ENCODE measurements at regions not wholly inside any gene's neighbourhood (a gene's known extent, or its start where the extent isn't known, plus 50 kb on each side); places are given as distances from the start of the nearest gene placed in this dataset.

GRCh38 chr1:222995236-222995580, 147.8 kb downstream of the TLR5 start:
- TF ChIP-seq FOXM1 (IDR thresholded peaks at IDR 0.05; ENCODE audit: borderline replicate concordance, low read depth) (no peak), CEBPB (IDR thresholded peaks at IDR 0.05) (peak; percentile 26; the same call in 1 of the 2 replicates), MAX (IDR thresholded peaks at IDR 0.05) (no peak), EP300 (IDR thresholded peaks at IDR 0.05; ENCODE audit: borderline replicate concordance) (no peak)
